PC-9 (cell line): ENCODE measurements at regions not wholly inside any gene's neighbourhood (a gene's known extent, or its start where the extent isn't known, plus 50 kb on each side); places are given as distances from the start of the nearest gene placed in this dataset.

ENCODE experiments used
- BruUV-seq: library from RNA; stranded (reverse); fragments of 400-500 nt; replicated peaks from 2 replicates; lab custom pipeline; 2021; lab: Mats Ljungman, UMichigan
- CTCF ChIA-PET: fragments of 300-600 bp; sonication (Branson Sonifier 250); formaldehyde crosslinking; loops from one replicate; lab custom pipeline; 2022; ENCODE audit warnings: antibody characterized with exemption; lab: Charles Lee
- POLR2A ChIA-PET: fragments of 300-600 bp; sonication (Branson Sonifier 250); formaldehyde crosslinking; loops from one replicate; lab custom pipeline; 2022; ENCODE audit warnings: antibody characterized with exemption; ENCODE audit not compliant: unreplicated experiment; lab: Charles Lee
- DNase-seq, 2 experiments: peaks; one replicate each; pipeline versions ENCODE4 v3.0.0 to v3.0.0-alpha.2; 2015 to 2022; ENCODE audit warnings: mixed read lengths in 1 of 2
- H2AFZ ChIP-seq: fragments of 200-600 bp; sonication (generic); 2 replicates; pipeline ENCODE4 v1.8.1; 2017; ENCODE audit warnings: antibody characterized with exemption
- H3F3A ChIP-seq: fragments of 200-600 bp; sonication (generic); 2 replicates; pipeline ENCODE4 v1.8.1; 2017; ENCODE audit warnings: antibody characterized with exemption, mild to moderate bottlenecking, low read depth; ENCODE audit not compliant: insufficient read depth
- H3K27ac ChIP-seq: fragments of 200-600 bp; sonication (generic); 2 replicates; pipeline ENCODE4 v1.6.1; 2016; ENCODE audit warnings: mixed run types
- H3K27me3 ChIP-seq: fragments of 200-600 bp; sonication (generic); 2 replicates; pipeline ENCODE4 v1.6.1; 2016; ENCODE audit warnings: low read depth, mixed run types; ENCODE audit not compliant: insufficient read depth
- H3K36me3 ChIP-seq: fragments of 200-600 bp; sonication (generic); 2 replicates; pipeline ENCODE4 v1.6.1; 2016; ENCODE audit warnings: low read depth, mixed run types
- H3K4me1 ChIP-seq: fragments of 200-600 bp; sonication (generic); replicated peaks from 2 replicates; pipeline ENCODE4 v1.6.1; 2016; ENCODE audit warnings: mixed run types; ENCODE audit not compliant: insufficient read depth
- H3K4me2 ChIP-seq: fragments of 200-600 bp; sonication (generic); 2 replicates; pipeline ENCODE4 v1.6.1; 2017; ENCODE audit warnings: mixed run types
- H3K4me3 ChIP-seq: fragments of 200-600 bp; sonication (generic); 2 replicates; pipeline ENCODE4 v1.6.1; 2016; ENCODE audit warnings: mixed run types
- H3K79me2 ChIP-seq: fragments of 200-600 bp; sonication (generic); 2 replicates; pipeline ENCODE4 v1.6.1; 2017; ENCODE audit warnings: low read depth, mixed run types
- H3K9me2 ChIP-seq: fragments of 200-600 bp; sonication (generic); 2 replicates; pipeline ENCODE4 v1.8.1; 2017; ENCODE audit warnings: mild to moderate bottlenecking; ENCODE audit not compliant: insufficient read depth
- H3K9me3 ChIP-seq: fragments of 200-600 bp; sonication (generic); 2 replicates; pipeline ENCODE4 v1.8.1; 2016; ENCODE audit warnings: low read depth; ENCODE audit not compliant: insufficient read depth
- H4K20me1 ChIP-seq: fragments of 200-600 bp; sonication (generic); 2 replicates; pipeline ENCODE4 v1.8.1; 2017; ENCODE audit not compliant: insufficient read depth
- EZH2 ChIP-seq: fragments of 200-600 bp; sonication (generic); IDR thresholded peaks from 2 replicates; pipeline ENCODE4 v1.8.0; 2017; ENCODE audit warnings: antibody characterized with exemption, low read depth
- intact Hi-C: fragments of 100-400 bp; cut with micrococcal nuclease; formaldehyde crosslinking; loops from one replicate; pipeline ENCODE4 v1.10.0; 2022; ENCODE audit not compliant: unreplicated experiment
- TF ChIP-seq, protein P1 (sequence below): fragments of 200-600 bp; sonication (generic); conservative IDR thresholded peaks from 2 replicates; pipeline ENCODE4 v1.6.1; 2017; ENCODE audit warnings: mixed run types, antibody characterized with exemption, mild to moderate bottlenecking, moderate library complexity

GRCh38 chr1:221315330-221315729 is 426.6 kb downstream of the DUSP10 start:
- Histone ChIP-seq H3K36me3 (no peaks in the 10 kb centered on the region), H3K4me1 (no peaks in the 10 kb centered on the region), H3K9me3 (no peaks in the 10 kb centered on the region), H3K9me2 (no peaks in the 10 kb centered on the region), H3K4me3 (no peak overlapping the region), H2AFZ (no peak overlapping the region; the same call in 1 of the 2 replicates), H3K27me3 (no peaks in the 10 kb centered on the region), H3K4me2 (no peak overlapping the region), H3F3A (no peaks in the 10 kb centered on the region), H3K27ac (no peak overlapping the region), H4K20me1 (no peaks in the 10 kb centered on the region), H3K79me2 (no peaks in the 10 kb centered on the region)
- ChIA-PET CTCF (no interaction called here), POLR2A (interaction anchor here (0.6 kb wide), 1 partner anchor 527 kb away, joined by 3 read pairs; no protein-coding TSS in a partner anchor)
- no peak for TF ChIP-seq EZH2
- TF ChIP-seq, protein P1, sequence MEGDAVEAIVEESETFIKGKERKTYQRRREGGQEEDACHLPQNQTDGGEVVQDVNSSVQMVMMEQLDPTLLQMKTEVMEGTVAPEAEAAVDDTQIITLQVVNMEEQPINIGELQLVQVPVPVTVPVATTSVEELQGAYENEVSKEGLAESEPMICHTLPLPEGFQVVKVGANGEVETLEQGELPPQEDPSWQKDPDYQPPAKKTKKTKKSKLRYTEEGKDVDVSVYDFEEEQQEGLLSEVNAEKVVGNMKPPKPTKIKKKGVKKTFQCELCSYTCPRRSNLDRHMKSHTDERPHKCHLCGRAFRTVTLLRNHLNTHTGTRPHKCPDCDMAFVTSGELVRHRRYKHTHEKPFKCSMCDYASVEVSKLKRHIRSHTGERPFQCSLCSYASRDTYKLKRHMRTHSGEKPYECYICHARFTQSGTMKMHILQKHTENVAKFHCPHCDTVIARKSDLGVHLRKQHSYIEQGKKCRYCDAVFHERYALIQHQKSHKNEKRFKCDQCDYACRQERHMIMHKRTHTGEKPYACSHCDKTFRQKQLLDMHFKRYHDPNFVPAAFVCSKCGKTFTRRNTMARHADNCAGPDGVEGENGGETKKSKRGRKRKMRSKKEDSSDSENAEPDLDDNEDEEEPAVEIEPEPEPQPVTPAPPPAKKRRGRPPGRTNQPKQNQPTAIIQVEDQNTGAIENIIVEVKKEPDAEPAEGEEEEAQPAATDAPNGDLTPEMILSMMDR = no peak
- DNase-seq = no peak
- BruUV-seq = no TSS peak
- intact Hi-C loops = no loop called here

DNA sequence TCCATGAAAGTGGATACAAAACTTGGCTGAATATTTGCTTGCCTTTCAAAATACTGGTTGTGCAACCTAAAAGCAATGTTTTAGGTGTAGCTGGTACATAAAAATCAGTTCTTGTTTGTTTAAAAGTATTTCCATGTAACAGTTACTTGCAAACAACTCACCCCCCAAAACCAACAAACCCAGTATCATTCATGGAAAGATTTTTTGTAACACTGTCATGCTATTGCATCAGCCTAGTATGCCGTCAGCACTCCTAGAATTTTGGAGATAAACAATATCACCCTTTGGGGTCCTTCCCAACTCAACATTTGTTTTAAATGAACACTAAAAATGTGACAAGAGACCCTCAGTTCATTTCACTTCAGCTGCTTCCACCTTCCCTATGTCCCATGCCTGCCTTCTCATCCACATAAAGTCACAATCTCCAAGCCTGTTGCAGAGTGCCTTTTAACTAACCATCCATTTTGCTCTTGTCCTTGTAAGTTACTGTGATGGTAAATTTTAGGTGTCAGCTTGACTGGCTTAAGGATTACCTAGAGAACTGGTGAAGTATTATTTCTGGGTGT is 425.3 kb downstream of the DUSP10 start:
- Histone ChIP-seq H3F3A (no peaks in the 10 kb centered on the region), H3K9me2 (no peaks in the 10 kb centered on the region), H3K27ac (no peak overlapping the region), H3K9me3 (no peaks in the 10 kb centered on the region), H3K4me1 (no peaks in the 10 kb centered on the region), H3K27me3 (no peaks in the 10 kb centered on the region), H3K4me3 (no peak overlapping the region), H2AFZ (no peak overlapping the region), H3K79me2 (no peaks in the 10 kb centered on the region), H4K20me1 (no peaks in the 10 kb centered on the region), H3K4me2 (no peak overlapping the region), H3K36me3 (no peaks in the 10 kb centered on the region)
- BruUV-seq = no TSS peak
- DNase-seq = no peak
- POLR2A ChIA-PET = no interaction called here
- intact Hi-C loops = no loop called here
- TF ChIP-seq EZH2 = no peak
- TF ChIP-seq, protein P1 = no peak
- CTCF ChIA-PET = no interaction called here

DNA sequence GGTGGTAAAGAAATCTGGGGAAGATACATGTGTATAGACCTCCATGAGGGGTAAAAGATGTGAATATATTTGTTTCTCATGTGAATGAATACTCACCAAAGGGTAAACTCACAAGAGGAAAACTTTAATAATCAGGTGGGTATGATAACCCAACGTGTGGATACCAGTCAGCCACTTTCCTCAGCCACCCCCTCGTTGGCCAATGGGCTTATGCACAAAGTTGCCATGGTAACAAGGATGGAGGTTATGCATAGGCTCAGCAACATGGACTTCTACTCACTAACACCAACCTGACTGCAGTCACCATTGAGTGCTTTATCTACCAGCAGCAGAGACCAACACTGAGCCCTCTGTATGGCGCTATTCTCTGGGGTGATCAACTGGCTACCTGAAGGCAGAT is 424.4 kb downstream of the DUSP10 start:
- Histone ChIP-seq H3F3A (no peaks in the 10 kb centered on the region), H3K27me3 (no peaks in the 10 kb centered on the region), H3K4me3 (no peak overlapping the region), H4K20me1 (no peaks in the 10 kb centered on the region), H3K79me2 (no peaks in the 10 kb centered on the region), H3K9me2 (no peaks in the 10 kb centered on the region), H3K4me1 (no peaks in the 10 kb centered on the region), H2AFZ (no peak overlapping the region), H3K36me3 (no peaks in the 10 kb centered on the region), H3K9me3 (no peaks in the 10 kb centered on the region), H3K4me2 (no peak overlapping the region), H3K27ac (no peak overlapping the region)
- CTCF ChIA-PET = no interaction called here
- POLR2A ChIA-PET = interaction anchor here (0.7 kb wide), 1 partner anchor 18 kb away, joined by 3 read pairs; no protein-coding TSS in a partner anchor
- TF ChIP-seq EZH2 = no peak
- TF ChIP-seq, protein P1 = no peak
- BruUV-seq = no TSS peak
- intact Hi-C loops = no loop called here
- no peak for DNase-seq
